Neural cell (in vitro differentiated cells): ENCODE measurements at regions not wholly inside any gene's neighbourhood (a gene's known extent, or its start where the extent isn't known, plus 50 kb on each side); places are given as distances from the start of the nearest gene placed in this dataset.

ENCODE experiments used
- CTCF ChIP-seq: fragments of 450-650 bp; IDR thresholded peaks from 2 replicates; pipeline ENCODE4 v1.5.1; 2014; ENCODE audit warnings: antibody characterized with exemption, mild to moderate bottlenecking, moderate library complexity; ENCODE audit not compliant: poor library complexity, severe bottlenecking
- MXI1 ChIP-seq: fragments of 450-650 bp; conservative IDR thresholded peaks from 2 replicates; pipeline ENCODE4 v1.6.1; 2014; ENCODE audit warnings: antibody characterized with exemption, mild to moderate bottlenecking; ENCODE audit not compliant: poor library complexity, severe bottlenecking
- REST ChIP-seq: IDR thresholded peaks from 2 replicates; pipeline ENCODE4 v1.6.1; 2012; ENCODE audit warnings: borderline replicate concordance

- TF ChIP-seq CTCF (no peak), MXI1 (no peak), REST (no peak)
Observed at GRCh38 chr4:96241819-96242218, 401.9 kb downstream of the PDHA2 start.
